ENCODE measurements at regions not wholly inside any gene's neighbourhood (a gene's known extent, or its start where the extent isn't known, plus 50 kb on each side); places are given as distances from the start of the nearest gene placed in this dataset.

GRCh38 chr6:56766139-56766805 is 123.6 kb upstream of the DST start:
- no peak overlapping the region for H3K27ac ChIP-seq
- TF ChIP-seq CTCF (conservative IDR thresholded peaks at IDR 0.05), result no peak

GRCh38 chr6:56765494-56765893 is 122.8 kb upstream of the DST start:
- H3K27ac ChIP-seq, result no peak overlapping the region
- TF ChIP-seq CTCF (conservative IDR thresholded peaks at IDR 0.05), result no peak

GRCh38 chr6:56764081-56764566 is 121.4 kb upstream of the DST start:
- peak; percentile 61 for TF ChIP-seq CTCF (conservative IDR thresholded peaks at IDR 0.05)
- H3K27ac ChIP-seq, result no peak overlapping the region

- H3K27ac ChIP-seq, result no peak overlapping the region
- TF ChIP-seq CTCF (conservative IDR thresholded peaks at IDR 0.05), result no peak
Observed at GRCh38 chr6:56761651-56762050, 119.0 kb upstream of the DST start.

- TF ChIP-seq CTCF (conservative IDR thresholded peaks at IDR 0.05), result no peak
- H3K27ac ChIP-seq, result no peak overlapping the region
Observed at GRCh38 chr6:56760842-56761241, 118.2 kb upstream of the DST start.

GRCh38 chr6:56759521-56759920 is 116.8 kb upstream of the DST start:
- TF ChIP-seq CTCF (conservative IDR thresholded peaks at IDR 0.05), result no peak
- no peak overlapping the region for H3K27ac ChIP-seq

GRCh38 chr6:56758553-56758952 is 115.9 kb upstream of the DST start:
- no peak overlapping the region for H3K27ac ChIP-seq
- no peak for TF ChIP-seq CTCF (conservative IDR thresholded peaks at IDR 0.05)

All from VCaP (cell line).